Astrocyte (in vitro differentiated cells and primary cell): ENCODE measurements at regions not wholly inside any gene's neighbourhood (a gene's known extent, or its start where the extent isn't known, plus 50 kb on each side); places are given as distances from the start of the nearest gene placed in this dataset.

Source experiments
- CTCF ChIP-seq: IDR thresholded peaks from 2 replicates; pipeline ENCODE4 v1.5.1; 2011; ENCODE audit warnings: low read depth, mild to moderate bottlenecking, inconsistent platforms, low read length, moderate library complexity; ENCODE audit not compliant: insufficient read depth
- EZH2 ChIP-seq: IDR thresholded peaks from 2 replicates; pipeline ENCODE4 v1.6.1; 2012; ENCODE audit warnings: mild to moderate bottlenecking, low read length, inconsistent platforms; ENCODE audit not compliant: insufficient read depth

GRCh38 chr6:117018771-117019170 is 141.7 kb downstream of the RFX6 start:
- no peak for TF ChIP-seq CTCF
- TF ChIP-seq EZH2, result no peak
